ENCODE measurements at regions not wholly inside any gene's neighbourhood (a gene's known extent, or its start where the extent isn't known, plus 50 kb on each side); places are given as distances from the start of the nearest gene placed in this dataset.

GRCh38 chr9:118215549-118215948, 511.3 kb downstream of the TLR4 start:
- no peak for TF ChIP-seq CTCF (IDR thresholded peaks at IDR 0.05; ENCODE audit: borderline replicate concordance, extremely low read depth, insufficient read depth)
- Histone ChIP-seq H3K9ac (ENCODE audit: low read length in 3 of 3) (no peak overlapping the region), H3K27me3 (ENCODE audit: control insufficient read depth, insufficient read depth, low read length) (no peaks in the 10 kb centered on the region), H3K36me3 (ENCODE audit: control insufficient read depth in 2 of 3, insufficient read depth in 3 of 3, low read length in 3 of 3) (no peaks in the 10 kb centered on the region), H3K9me3 (ENCODE audit: control insufficient read depth in 2 of 3, insufficient read depth in 1 of 3, low read length in 3 of 3) (no peaks in the 10 kb centered on the region), H3K4me1 (ENCODE audit: control insufficient read depth in 2 of 3, insufficient read depth in 2 of 3, low read depth in 1 of 3, low read length in 3 of 3) (no peaks in the 10 kb centered on the region), H3K27ac (ENCODE audit: low read depth in 2 of 2, low read length in 2 of 2) (no peak overlapping the region), H3K4me3 (ENCODE audit: low read length in 3 of 3) (no peak overlapping the region)
- no peak for DNase-seq
- intact Hi-C loops (cut with DNase I): no loop called here
- FAIRE-seq: no peak

GRCh38 chr9:118222375-118222774, 518.2 kb downstream of the TLR4 start:
- H3K4me1 ChIP-seq (ENCODE audit: control insufficient read depth in 2 of 3, insufficient read depth in 2 of 3, low read depth in 1 of 3, low read length in 3 of 3): no peaks in the 10 kb centered on the region
- H3K9ac ChIP-seq (ENCODE audit: low read length in 3 of 3): no peak overlapping the region
- no peaks in the 10 kb centered on the region for H3K9me3 ChIP-seq (ENCODE audit: control insufficient read depth in 2 of 3, insufficient read depth in 1 of 3, low read length in 3 of 3)
- no peaks in the 10 kb centered on the region for H3K27me3 ChIP-seq (ENCODE audit: control insufficient read depth, insufficient read depth, low read length)
- intact Hi-C loops (cut with DNase I): no loop called here
- peak; percentile 18 for TF ChIP-seq CTCF (IDR thresholded peaks at IDR 0.05; ENCODE audit: borderline replicate concordance, extremely low read depth, insufficient read depth)
- no peaks in the 10 kb centered on the region for H3K36me3 ChIP-seq (ENCODE audit: control insufficient read depth in 2 of 3, insufficient read depth in 3 of 3, low read length in 3 of 3)
- H3K4me3 ChIP-seq (ENCODE audit: low read length in 3 of 3): no peak overlapping the region
- no peak overlapping the region for H3K27ac ChIP-seq (ENCODE audit: low read depth in 2 of 2, low read length in 2 of 2)
- DNase-seq (peak in 4 of 5 donors; percentile 47 to 66 (median 58)), FAIRE-seq (no peak)

DNA sequence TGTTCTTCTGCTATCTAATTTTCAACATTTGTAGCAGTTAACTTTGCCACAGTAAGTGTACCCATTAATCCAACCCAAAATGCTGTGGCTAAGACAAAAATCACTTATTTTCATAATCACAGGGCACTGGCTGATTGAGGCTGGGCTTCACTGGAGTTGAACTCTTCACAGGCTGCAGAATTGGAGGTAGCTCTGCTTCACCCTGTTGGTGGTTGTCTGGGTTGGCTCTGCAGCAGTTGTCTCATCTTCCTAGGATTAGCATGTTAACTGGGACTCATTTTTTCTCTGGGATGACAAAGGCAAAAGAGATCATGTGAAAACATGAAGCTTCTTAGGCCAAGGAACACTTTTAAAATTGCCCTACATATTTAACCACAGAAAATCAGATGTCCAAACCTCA, 518.9 kb downstream of the TLR4 start:
- no peak overlapping the region for H3K27ac ChIP-seq (ENCODE audit: low read depth in 2 of 2, low read length in 2 of 2)
- DNase-seq: no peak
- no peaks in the 10 kb centered on the region for H3K27me3 ChIP-seq (ENCODE audit: control insufficient read depth, insufficient read depth, low read length)
- intact Hi-C loops (cut with DNase I): no loop called here
- no peak for TF ChIP-seq CTCF (IDR thresholded peaks at IDR 0.05; ENCODE audit: borderline replicate concordance, extremely low read depth, insufficient read depth)
- no peak for FAIRE-seq
- no peaks in the 10 kb centered on the region for H3K4me1 ChIP-seq (ENCODE audit: control insufficient read depth in 2 of 3, insufficient read depth in 2 of 3, low read depth in 1 of 3, low read length in 3 of 3)
- no peak overlapping the region for H3K9ac ChIP-seq (ENCODE audit: low read length in 3 of 3)
- no peaks in the 10 kb centered on the region for H3K9me3 ChIP-seq (ENCODE audit: control insufficient read depth in 2 of 3, insufficient read depth in 1 of 3, low read length in 3 of 3)
- H3K36me3 ChIP-seq (ENCODE audit: control insufficient read depth in 2 of 3, insufficient read depth in 3 of 3, low read length in 3 of 3): no peaks in the 10 kb centered on the region
- no peak overlapping the region for H3K4me3 ChIP-seq (ENCODE audit: low read length in 3 of 3)

GRCh38 chr9:118230329-118230728, 526.1 kb downstream of the TLR4 start:
- DNase-seq (no peak), FAIRE-seq (no peak)
- intact Hi-C loops (cut with DNase I): no loop called here
- H3K4me1 ChIP-seq (ENCODE audit: control insufficient read depth in 2 of 3, insufficient read depth in 2 of 3, low read depth in 1 of 3, low read length in 3 of 3): no peaks in the 10 kb centered on the region
- H3K27me3 ChIP-seq (ENCODE audit: control insufficient read depth, insufficient read depth, low read length): no peaks in the 10 kb centered on the region
- no peaks in the 10 kb centered on the region for H3K9me3 ChIP-seq (ENCODE audit: control insufficient read depth in 2 of 3, insufficient read depth in 1 of 3, low read length in 3 of 3)
- no peak overlapping the region for H3K4me3 ChIP-seq (ENCODE audit: low read length in 3 of 3)
- TF ChIP-seq CTCF (IDR thresholded peaks at IDR 0.05; ENCODE audit: borderline replicate concordance, extremely low read depth, insufficient read depth): no peak
- no peak overlapping the region for H3K27ac ChIP-seq (ENCODE audit: low read depth in 2 of 2, low read length in 2 of 2)
- no peaks in the 10 kb centered on the region for H3K36me3 ChIP-seq (ENCODE audit: control insufficient read depth in 2 of 3, insufficient read depth in 3 of 3, low read length in 3 of 3)
- no peak overlapping the region for H3K9ac ChIP-seq (ENCODE audit: low read length in 3 of 3)
